ENCODE measurements at regions not wholly inside any gene's neighbourhood (a gene's known extent, or its start where the extent isn't known, plus 50 kb on each side); places are given as distances from the start of the nearest gene placed in this dataset.
"Not testable (repeated sequence)": the region's sequence is repeated elsewhere in the genome, so short reads cannot be mapped to it uniquely, and the experiment has no call there.

- DNase-seq (ENCODE audit: low read depth), result no peak
These were observed 105.4 kb downstream of the TTC8 start for GRCh38 chr14:88929656-88930436.

DNA sequence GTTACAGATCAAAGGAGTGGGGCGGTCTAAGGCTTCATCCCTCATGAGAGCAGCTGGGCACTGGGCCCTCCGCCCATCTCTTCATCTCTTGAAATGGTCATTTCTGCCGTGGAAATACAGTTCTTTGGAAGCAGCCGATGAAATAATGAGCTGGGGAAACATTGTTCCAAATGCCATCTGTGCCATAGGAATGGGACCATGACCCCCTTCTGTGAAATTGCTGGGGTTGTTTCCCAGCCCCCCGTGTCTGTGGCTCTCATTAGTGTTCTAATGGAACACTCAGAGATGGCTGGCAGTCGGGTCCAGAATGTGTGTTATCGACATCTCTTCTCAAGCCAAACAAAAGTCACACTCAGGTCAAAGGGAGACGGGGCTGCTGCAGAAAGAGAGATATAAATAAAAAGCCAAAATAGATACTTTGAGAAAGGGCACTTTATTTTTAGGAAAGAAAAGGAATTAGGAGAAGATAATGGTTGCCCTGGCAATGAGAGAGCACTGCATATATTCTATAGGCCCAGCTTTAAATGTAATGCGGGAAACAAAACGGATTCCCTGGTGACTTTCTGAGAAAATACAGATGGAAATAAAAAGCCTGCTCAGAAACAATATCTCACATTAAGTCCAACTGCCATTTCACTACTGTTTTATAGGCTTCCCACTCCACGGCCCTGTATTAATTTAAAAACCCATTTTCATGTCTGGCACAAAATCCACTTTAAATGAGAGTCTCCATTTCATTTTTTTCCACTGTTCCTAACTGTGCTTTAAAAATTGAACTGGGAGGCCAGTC lies 107.1 kb downstream of the TTC8 start:
- DNase-seq (ENCODE audit: low read depth), result no peak

- DNase-seq (ENCODE audit: low read depth), result no peak
These were observed 108.7 kb downstream of the TTC8 start for GRCh38 chr14:88933191-88933590.

DNA sequence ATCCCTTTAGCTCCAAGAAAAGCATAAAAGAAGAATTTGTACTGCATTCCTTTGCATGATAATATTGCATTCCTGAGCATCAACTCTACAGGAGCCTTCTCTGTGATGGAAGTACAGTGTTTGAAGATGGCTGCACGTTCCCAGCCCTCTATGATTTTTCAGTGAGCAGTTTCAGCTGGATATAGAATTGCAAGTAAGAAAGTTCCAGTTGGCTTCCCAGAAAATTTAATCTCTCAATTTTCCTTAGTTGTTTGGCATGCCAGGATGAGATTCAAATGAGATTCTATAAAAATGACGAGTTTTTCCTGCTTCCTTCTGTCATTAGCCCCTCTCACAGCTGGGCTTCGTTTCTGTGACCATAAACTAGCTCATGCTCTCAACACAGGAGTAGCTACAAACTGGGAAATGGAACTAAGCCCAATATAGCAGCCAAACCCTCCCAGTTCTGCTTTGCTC lies 109.9 kb downstream of the TTC8 start:
- DNase-seq (ENCODE audit: low read depth), result no peak

DNA sequence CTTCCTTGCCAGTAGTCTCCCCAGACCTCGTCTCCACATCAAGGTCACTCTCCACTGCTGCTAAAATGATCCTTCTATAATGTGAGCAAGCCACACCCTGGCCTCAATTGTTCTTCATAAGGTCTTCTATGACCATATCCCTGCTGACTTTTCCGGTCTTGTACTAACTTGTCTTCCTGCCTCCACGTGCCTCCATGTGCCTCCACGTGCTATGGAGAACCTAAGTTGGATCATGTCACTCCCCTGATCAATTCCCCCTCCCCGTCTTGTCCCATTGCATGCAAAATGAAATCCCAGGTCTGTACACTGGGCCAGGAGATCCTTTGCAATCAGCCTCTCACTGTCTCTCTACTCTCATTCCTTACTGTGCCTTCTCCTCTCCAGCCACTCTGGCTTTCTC lies 110.6 kb downstream of the TTC8 start:
- DNase-seq (ENCODE audit: low read depth), result no peak

DNA sequence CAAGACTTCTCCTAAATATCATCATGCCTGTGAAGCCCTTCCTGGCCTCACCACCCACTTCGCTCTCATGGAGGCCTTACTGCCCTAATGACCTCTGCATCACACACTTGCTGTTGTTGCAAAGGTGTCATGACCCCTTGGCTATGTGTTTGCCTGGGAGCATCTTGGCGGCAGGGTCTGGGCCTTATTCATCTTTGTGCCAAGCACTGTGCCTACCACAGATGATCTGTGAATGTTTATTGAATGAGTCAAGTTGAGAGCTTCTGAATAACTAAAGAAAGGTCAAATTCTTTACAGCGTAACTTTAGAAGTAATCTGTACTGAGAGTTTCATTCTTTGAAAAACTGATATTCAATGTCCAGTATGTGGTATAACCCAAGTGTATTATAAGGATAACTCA lies 113.3 kb downstream of the TTC8 start:
- DNase-seq (ENCODE audit: low read depth), result no peak

DNA sequence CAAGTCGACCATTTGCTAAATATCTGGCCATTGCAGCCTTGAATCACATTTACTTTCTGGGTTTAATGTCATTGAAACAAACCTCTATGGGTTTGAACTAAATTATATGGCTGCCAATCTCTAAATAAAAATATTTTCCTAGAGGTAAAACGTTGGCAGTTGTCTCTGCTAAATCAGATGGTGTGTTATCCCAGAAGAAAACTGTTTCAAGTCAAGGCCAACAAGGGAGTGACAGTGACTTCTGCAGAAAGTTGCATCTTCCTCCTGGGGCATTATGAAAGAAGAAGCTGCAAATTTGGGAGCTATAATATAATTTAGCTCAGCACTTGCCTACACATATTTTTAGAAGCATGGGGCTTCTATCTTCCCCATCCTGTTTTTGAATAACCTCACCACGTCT lies 116.2 kb downstream of the TTC8 start:
- DNase-seq (ENCODE audit: low read depth), result no peak

DNA sequence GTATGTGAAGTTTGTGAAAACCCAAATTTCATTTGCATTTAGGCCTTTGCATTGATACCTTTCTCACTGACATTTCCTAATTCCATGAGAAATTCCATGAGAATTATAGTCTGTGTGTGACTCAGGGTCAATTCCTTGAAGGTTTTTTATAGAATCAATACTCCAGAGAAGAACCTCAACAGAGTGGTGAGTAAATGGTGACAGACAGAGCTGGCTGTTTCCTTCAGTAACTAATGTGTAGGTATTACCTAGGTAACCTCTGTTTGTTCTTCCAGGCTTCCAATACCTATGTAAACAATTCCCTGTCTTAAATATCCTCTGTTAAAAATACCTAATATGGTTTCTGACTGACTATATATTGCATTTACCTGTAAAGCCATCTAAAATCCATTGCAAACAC lies 117.0 kb downstream of the TTC8 start:
- DNase-seq (ENCODE audit: low read depth), result no peak

DNA sequence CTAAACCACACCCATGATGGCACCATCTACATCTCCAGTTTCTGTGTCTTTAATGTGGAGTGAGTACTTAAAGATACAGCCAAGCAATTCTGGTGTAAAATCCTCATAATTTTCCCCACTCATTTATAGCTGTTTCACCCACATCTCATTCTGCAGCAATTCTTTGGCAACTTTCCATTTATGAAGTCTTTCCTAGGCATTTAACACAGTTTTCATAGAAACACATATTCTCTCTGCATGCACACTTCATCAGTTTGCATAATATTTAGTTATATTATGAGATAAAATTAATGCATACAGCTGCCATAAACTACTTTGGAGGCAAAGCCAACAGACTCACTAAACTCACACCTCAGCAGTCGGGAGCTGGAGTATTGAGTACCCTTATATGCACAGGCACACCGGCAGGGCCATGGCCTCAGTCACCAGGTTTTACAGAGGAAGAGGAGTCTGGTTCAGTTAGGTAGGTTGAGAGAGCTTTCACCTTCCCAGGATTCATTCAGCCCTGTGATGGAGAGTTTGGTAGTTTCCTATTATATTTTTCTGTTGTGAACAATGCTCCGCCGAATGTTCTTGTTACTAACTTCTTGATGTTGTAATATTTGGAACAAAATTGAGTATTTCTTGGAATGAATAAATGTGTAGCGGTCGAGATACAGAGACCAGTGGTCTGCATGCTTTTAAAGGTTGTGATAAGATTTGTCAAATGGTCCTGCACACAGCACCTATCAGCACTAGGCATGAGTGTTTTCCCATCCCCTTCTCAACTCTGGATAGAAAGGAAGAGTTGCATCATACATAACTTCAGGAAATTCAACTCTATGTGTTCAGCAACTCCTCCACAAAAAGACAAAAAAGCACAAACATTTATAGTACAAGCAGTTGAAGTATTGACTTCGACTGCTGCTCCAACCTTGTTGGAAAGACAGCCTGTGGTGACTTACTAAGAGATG lies 123.5 kb downstream of the TTC8 start:
- no peak for DNase-seq (ENCODE audit: low read depth)

GRCh38 chr14:88950069-88950468 lies 125.6 kb downstream of the TTC8 start:
- no peak for DNase-seq (ENCODE audit: low read depth)

GRCh38 chr14:88951370-88951769 lies 126.9 kb downstream of the TTC8 start:
- DNase-seq (ENCODE audit: low read depth), result no peak

GRCh38 chr14:88952901-88953300 lies 128.4 kb downstream of the TTC8 start:
- no peak for DNase-seq (ENCODE audit: low read depth)

GRCh38 chr14:88955455-88955854 lies 131.0 kb downstream of the TTC8 start:
- DNase-seq (ENCODE audit: low read depth), result no peak

DNA sequence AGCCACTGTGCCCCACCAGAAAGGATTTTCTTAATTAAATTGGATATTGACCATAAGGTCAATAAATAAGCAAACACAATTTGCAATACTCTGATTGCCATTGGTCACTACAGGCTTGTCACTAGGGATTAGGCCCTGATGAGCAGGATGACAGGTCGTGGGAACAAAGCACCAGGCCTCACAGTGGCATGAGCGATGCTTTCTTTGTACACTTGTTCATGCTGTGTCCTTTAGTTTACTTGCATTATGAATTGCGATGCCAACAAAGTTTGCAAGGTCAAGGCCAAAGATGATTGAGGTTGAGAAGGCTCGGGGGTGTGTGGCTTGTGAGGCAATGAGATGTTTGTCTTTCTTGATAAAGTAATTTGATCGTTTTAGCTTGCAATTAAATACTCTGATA lies 136.0 kb downstream of the TTC8 start:
- DNase-seq (ENCODE audit: low read depth), result no peak

DNA sequence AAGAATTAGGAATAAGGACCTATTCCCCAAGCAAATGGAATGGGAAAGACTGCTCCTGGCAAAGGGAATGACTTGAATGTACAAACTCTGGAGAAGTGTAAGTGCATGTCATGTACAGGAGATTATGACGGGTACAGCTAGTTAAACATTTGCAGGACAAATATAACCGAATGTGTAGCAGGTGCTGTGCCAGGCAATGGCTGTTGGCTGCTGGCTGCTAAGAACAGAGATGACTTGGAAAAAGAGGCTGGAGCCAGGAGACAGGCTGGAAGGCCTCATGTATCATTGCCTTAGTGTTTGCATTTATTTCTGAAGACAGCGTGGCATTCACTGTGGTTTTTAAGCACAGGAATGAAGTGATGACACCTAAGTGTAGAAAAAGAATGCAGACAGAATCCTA lies 136.8 kb downstream of the TTC8 start:
- DNase-seq (ENCODE audit: low read depth), result no peak

DNA sequence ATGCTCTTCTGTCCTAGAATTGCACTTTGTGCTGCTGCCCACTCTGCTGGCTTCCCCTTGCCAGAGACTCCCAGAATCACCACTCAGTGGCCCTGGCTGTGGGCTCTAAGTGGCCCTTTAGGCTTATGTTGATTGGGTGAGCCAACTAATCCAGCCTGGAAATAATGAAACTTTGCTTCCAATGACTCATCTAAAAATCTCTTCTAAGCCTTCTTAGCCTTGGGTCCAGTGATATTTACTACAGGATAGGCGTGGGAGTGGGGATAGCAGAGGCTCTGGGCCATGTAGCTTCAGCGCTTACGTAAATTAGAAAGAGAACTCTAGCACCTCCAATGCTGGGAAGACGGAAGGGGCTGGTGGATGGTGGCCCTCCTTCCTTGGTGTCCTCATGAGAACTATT lies 137.9 kb downstream of the TTC8 start:
- no peak for DNase-seq (ENCODE audit: low read depth)

DNA sequence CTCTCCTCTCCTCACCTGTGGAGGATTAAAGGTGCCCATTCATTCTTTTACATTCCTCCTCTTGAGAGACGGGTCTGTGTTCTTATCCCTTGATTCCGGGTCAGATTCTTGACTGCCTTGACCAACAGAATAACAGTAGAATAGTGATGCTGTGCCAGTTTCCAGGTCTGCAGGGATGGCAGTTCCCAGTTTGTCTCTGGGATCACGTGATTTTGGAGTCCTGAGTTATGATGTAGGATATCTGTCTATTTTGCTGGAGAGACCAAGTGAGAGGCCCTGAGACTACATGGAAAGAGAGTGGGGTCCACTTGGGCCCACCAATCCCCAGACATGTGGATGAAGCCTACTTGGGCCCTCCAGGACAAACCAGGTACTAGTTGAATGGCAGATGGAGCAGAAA lies 142.8 kb downstream of the TTC8 start:
- DNase-seq (ENCODE audit: low read depth), result no peak

- DNase-seq (ENCODE audit: low read depth), result no peak
These were observed 150.8 kb downstream of the TTC8 start for GRCh38 chr14:88975043-88975830.

GRCh38 chr14:88975926-88976325 lies 151.5 kb downstream of the TTC8 start:
- DNase-seq (ENCODE audit: low read depth), result no peak

DNA sequence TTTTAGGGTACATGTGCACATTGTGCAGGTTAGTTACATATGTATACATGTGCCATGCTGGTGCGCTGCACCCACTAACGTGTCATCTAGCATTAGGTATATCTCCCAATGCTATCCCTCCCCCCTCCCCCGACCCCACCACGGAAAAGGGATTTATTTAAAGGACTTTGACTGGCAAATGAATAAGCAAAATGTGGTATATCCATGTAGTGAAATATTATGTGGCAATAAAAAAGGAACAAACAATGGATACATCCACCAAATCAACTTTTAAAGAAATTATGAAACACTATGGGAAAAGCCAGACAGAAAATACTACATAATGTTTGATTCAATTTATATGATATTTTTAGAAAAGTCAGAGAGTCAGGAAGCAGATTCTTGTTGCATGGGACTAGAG lies 156.5 kb downstream of the TTC8 start:
- DNase-seq (ENCODE audit: low read depth), result not testable (repeated sequence)

DNA sequence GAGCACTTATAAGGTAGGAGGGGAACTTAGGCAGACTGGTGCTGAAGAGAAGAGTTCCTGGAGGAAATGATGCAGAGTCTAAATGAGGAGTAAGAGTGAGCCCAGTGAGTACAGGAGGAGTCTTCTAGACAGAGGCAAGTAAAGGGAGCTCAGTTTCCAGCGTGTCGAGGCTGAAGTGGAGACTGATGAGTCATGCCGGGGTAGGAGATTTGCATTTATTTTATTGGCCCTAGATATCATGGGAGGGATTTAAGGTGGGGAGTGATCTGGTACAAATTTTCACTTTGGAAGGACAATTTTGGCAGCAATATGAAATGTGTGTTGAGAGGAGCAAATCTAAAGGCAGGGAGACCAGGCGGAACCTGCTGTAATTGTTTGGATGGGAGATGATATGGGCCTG lies 157.5 kb downstream of the TTC8 start:
- DNase-seq (ENCODE audit: low read depth), result no peak

DNA sequence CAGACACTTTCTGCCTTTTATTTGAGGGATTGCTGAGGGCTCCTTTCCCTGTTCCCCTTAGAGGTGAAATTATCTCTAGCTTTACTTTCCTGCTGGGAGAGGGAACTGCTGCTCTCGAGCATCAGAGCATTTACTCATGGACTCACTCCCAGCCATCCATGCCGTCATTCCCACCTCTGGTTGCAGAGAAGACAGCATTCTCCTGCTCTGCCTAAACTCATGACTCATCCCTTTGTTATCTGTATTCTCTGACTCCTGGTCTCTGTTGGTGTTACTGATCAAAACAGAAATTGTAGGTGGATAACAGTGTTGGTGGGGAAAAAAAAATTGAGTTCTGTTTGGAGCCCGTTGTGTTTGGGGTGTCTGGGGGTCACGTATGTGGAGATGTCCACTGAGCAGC lies 159.3 kb downstream of the TTC8 start:
- DNase-seq (ENCODE audit: low read depth), result no peak

Data from T-helper 22 cell (primary cell).